ENCODE measurements at regions not wholly inside any gene's neighbourhood (a gene's known extent, or its start where the extent isn't known, plus 50 kb on each side); places are given as distances from the start of the nearest gene placed in this dataset.

- TF ChIP-seq POLR2AphosphoS5 (IDR thresholded peaks at IDR 0.05) (no peak), CTCF (IDR thresholded peaks at IDR 0.05; ENCODE audit: poor library complexity, severe bottlenecking) (no peak)
These were observed 129.9 kb downstream of the DTHD1 start for GRCh38 chr4:36411338-36411737.

Data from neural cell (in vitro differentiated cells).